Gastrocnemius medialis (tissue), 4 donors: ENCODE measurements at regions not wholly inside any gene's neighbourhood (a gene's known extent, or its start where the extent isn't known, plus 50 kb on each side); places are given as distances from the start of the nearest gene placed in this dataset.

Experiments used
- POLR2A ChIP-seq, 2 donors: fragments of 450-650 bp; IDR thresholded peaks; one replicate each; pipeline ENCODE4 v1.6.1; 2017; ENCODE audit warnings: antibody characterized with exemption in 2 of 2, mild to moderate bottlenecking in 2 of 2, moderate library complexity in 2 of 2
- TF ChIP-seq, protein P1 (sequence below), 5 experiments: fragments of 450-650 bp in 3 of 5; fragments of 200-600 bp in 2 of 5; sonication (generic) in 2 of 5; IDR thresholded peaks in 4 of 5; conservative IDR thresholded peaks in 1 of 5; 1 replicate in 4 of 5; 2 replicates in 1 of 5; pipeline ENCODE4 v1.5.1; 2016 to 2019; ENCODE audit warnings: antibody characterized with exemption in 5 of 5, mild to moderate bottlenecking in 3 of 5, moderate library complexity in 3 of 5

DNA sequence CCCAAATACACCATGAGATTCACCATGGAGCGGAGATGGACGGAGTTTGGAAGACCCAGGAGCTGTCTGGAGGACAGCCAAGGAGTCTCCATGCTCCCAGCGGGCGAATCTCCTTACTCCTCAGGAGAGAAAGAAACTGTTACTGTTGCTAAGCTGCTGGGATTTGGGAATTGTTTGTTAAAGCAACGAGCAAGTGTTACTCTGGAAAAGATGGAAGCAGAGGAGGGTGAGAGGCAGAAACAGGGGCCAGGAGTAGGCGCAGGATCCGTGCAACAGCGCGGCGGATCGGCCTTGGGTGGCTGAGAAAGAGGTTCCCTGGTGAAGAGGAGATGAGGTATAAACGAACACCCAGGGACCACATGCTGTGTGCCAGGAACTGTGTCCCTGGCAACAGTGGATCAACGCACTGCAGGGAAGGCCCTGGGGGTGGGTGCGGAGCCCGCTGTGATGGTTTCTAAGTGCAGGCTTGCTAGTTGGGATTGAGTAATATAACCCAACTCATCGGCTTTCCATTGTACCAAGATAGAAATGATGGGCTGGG is 1436.4 kb downstream of the BRD1 start:
- TF ChIP-seq POLR2A (IDR thresholded peaks at IDR 0.05) = no peak
- TF ChIP-seq, protein P1, sequence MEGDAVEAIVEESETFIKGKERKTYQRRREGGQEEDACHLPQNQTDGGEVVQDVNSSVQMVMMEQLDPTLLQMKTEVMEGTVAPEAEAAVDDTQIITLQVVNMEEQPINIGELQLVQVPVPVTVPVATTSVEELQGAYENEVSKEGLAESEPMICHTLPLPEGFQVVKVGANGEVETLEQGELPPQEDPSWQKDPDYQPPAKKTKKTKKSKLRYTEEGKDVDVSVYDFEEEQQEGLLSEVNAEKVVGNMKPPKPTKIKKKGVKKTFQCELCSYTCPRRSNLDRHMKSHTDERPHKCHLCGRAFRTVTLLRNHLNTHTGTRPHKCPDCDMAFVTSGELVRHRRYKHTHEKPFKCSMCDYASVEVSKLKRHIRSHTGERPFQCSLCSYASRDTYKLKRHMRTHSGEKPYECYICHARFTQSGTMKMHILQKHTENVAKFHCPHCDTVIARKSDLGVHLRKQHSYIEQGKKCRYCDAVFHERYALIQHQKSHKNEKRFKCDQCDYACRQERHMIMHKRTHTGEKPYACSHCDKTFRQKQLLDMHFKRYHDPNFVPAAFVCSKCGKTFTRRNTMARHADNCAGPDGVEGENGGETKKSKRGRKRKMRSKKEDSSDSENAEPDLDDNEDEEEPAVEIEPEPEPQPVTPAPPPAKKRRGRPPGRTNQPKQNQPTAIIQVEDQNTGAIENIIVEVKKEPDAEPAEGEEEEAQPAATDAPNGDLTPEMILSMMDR (IDR thresholded peaks at IDR 0.05 in 4 of 5, conservative IDR thresholded peaks at IDR 0.05 in 1 of 5) = no peak
